HepG2 (cell line): ENCODE measurements at regions not wholly inside any gene's neighbourhood (a gene's known extent, or its start where the extent isn't known, plus 50 kb on each side); places are given as distances from the start of the nearest gene placed in this dataset.

Experiments used
- ATAC-seq: fragments of 200-7000 bp; cut with Tn5 transposase; 3 replicates; pipeline ENCODE4 v1.9.1; 2020; ENCODE audit warnings: mild to moderate bottlenecking, moderate library complexity
- BruUV-seq: library from RNA; stranded (reverse); fragments of 400-500 nt; replicated peaks from 2 replicates; lab custom pipeline; 2021; lab: Mats Ljungman, UMichigan
- CTCF ChIA-PET: fragments of 300-600 bp; formaldehyde crosslinking; extraction: SDS; loops from one replicate; lab custom pipeline; 2021; ENCODE audit warnings: low total read pairs, inconsistent platforms, low intra/inter-chr PET ratio; lab: Yijun Ruan, JAX
- POLR2A ChIA-PET: fragments of 350-600 bp; sonication (Branson Sonifier 250); formaldehyde crosslinking; loops from one replicate; lab custom pipeline; 2020; ENCODE audit warnings: antibody characterized with exemption, inconsistent platforms; lab: Yijun Ruan, JAX
- DNase-seq: peaks from one replicate; pipeline ENCODE4 v3.0.0-alpha.2; 2015; ENCODE audit warnings: low spot score
- FAIRE-seq: peaks from 3 replicates; lab custom pipeline; 2011; peaks lifted over from hg19 to GRCh38; lab: Jason Lieb, UNC
- H2AFZ ChIP-seq: one replicate; pipeline ENCODE4 v1.6.1; 2011; ENCODE audit warnings: low read length, inconsistent platforms
- H3K27ac ChIP-seq: fragments of 300-600 bp; 3 replicates; pipeline ENCODE4 v1.8.0; 2011; ENCODE audit warnings: mixed run types, mild to moderate bottlenecking, mixed read lengths, low read length, inconsistent platforms; ENCODE audit not compliant: insufficient read depth; ENCODE audit errors: extremely low read length
- H3K27me3 ChIP-seq, 2 experiments: fragments of 200-600 bp in 1 of 2; 2 replicates in 1 of 2; 3 replicates in 1 of 2; pipeline versions ENCODE4 v1.6.0 to v1.8.0; 2011; ENCODE audit warnings: low read length in 2 of 2, mild to moderate bottlenecking in 2 of 2, moderate library complexity in 2 of 2, inconsistent platforms in 1 of 2; ENCODE audit not compliant: insufficient read depth in 2 of 2, control insufficient read depth in 1 of 2
- H3K36me3 ChIP-seq, 2 experiments: fragments of 200-600 bp in 1 of 2; replicated peaks in 1 of 2; 2 replicates in 1 of 2; 3 replicates in 1 of 2; pipeline versions ENCODE4 v1.5.1 to v1.8.0; 2011; ENCODE audit warnings: low read length in 2 of 2, inconsistent platforms in 1 of 2; ENCODE audit not compliant: insufficient read depth in 2 of 2, control insufficient read depth in 1 of 2
- H3K4me1 ChIP-seq: 2 replicates; pipeline ENCODE4 v1.5.1; 2012; ENCODE audit warnings: low read length, inconsistent platforms; ENCODE audit not compliant: insufficient read depth
- H3K4me2 ChIP-seq: 2 replicates; pipeline ENCODE4 v1.6.0; 2011; ENCODE audit warnings: low read depth, low read length, inconsistent platforms
- H3K4me3 ChIP-seq, 3 experiments: fragments of 200-600 bp in 1 of 3; sonication (generic), shearing (Covaris generic) in 1 of 3; replicated peaks in 1 of 3; 2 replicates each; pipeline ENCODE4 v1.5.1; 2011 to 2016; ENCODE audit warnings: low read length in 3 of 3, inconsistent platforms in 2 of 3, low read depth in 2 of 3, mild to moderate bottlenecking in 2 of 3, control low read depth in 1 of 3, mixed read lengths in 1 of 3; ENCODE audit not compliant: insufficient read depth in 1 of 3
- H3K79me2 ChIP-seq: one replicate; pipeline ENCODE4 v1.6.1; 2011; ENCODE audit warnings: low read length, inconsistent platforms; ENCODE audit not compliant: insufficient read depth
- H3K9ac ChIP-seq: 2 replicates; pipeline ENCODE4 v1.6.0; 2011; ENCODE audit warnings: mild to moderate bottlenecking, low read depth, low read length, inconsistent platforms; ENCODE audit not compliant: insufficient read depth
- H3K9me3 ChIP-seq: 2 replicates; pipeline ENCODE4 v1.5.1; 2012; ENCODE audit warnings: mild to moderate bottlenecking, low read length
- H4K20me1 ChIP-seq: 2 replicates; pipeline ENCODE4 v1.6.0; 2011; ENCODE audit warnings: inconsistent platforms, mild to moderate bottlenecking, low read length, moderate library complexity; ENCODE audit not compliant: insufficient read depth
- EZH2 ChIP-seq: conservative IDR thresholded peaks from 2 replicates; pipeline ENCODE4 v1.6.1; 2012; ENCODE audit warnings: mild to moderate bottlenecking, low read depth, low read length, moderate library complexity
- MIXL1 ChIP-seq: IDR thresholded peaks from 2 replicates; pipeline ENCODE4 v1.6.1; 2016
- PAF1 ChIP-seq: IDR thresholded peaks from 2 replicates; pipeline ENCODE4 v1.6.1; 2016; ENCODE audit warnings: missing genetic modification reagents, missing compliant biosample characterization
- SMARCE1 ChIP-seq: fragments of 450-650 bp; IDR thresholded peaks from 2 replicates; pipeline ENCODE4 v1.6.1; 2017; ENCODE audit warnings: borderline replicate concordance
- SRSF4 ChIP-seq: fragments of 200-400 bp; formaldehyde crosslinking; IDR thresholded peaks from one replicate; pipeline ENCODE4 v1.6.1; 2018; ENCODE audit warnings: mild to moderate bottlenecking, low read depth, low read length, moderate library complexity; ENCODE audit not compliant: poor library complexity, severe bottlenecking
- TEAD2 ChIP-seq: sonication (generic); formaldehyde crosslinking; IDR thresholded peaks from 2 replicates; pipeline ENCODE4 v1.9.0; 2021; ENCODE audit warnings: missing genetic modification reagents
- ZNF180 ChIP-seq: sonication (generic); formaldehyde crosslinking; IDR thresholded peaks from 2 replicates; pipeline ENCODE4 v1.4.0; 2020; ENCODE audit warnings: low read depth, missing genetic modification reagents, borderline replicate concordance
- ZNF557 ChIP-seq: sonication (generic); formaldehyde crosslinking; IDR thresholded peaks from 2 replicates; pipeline ENCODE4 v1.4.0; 2020; ENCODE audit warnings: missing genetic modification reagents
- ZNF567 ChIP-seq: sonication (generic); formaldehyde crosslinking; IDR thresholded peaks from 2 replicates; pipeline ENCODE4 v1.8.1; 2023; ENCODE audit warnings: mild to moderate bottlenecking, missing genetic modification reagents, borderline replicate concordance
- ZNF619 ChIP-seq: sonication (generic); formaldehyde crosslinking; IDR thresholded peaks from 2 replicates; pipeline ENCODE4 v1.4.0; 2020; ENCODE audit warnings: mild to moderate bottlenecking, missing genetic modification reagents
- ZNF724P ChIP-seq: sonication (generic); formaldehyde crosslinking; IDR thresholded peaks from 2 replicates; pipeline ENCODE4 v1.8.0; 2022; ENCODE audit warnings: missing genetic modification reagents, borderline replicate concordance
- ZNF773 ChIP-seq: sonication (generic); formaldehyde crosslinking; IDR thresholded peaks from 2 replicates; pipeline ENCODE4 v1.4.0; 2020; ENCODE audit warnings: missing genetic modification reagents, borderline replicate concordance
- WGBS: methylation state at CpG from one replicate; pipeline ENCODE4 v1.1.6; 2017; ENCODE audit warnings: low lambda C conversion rate; 5-methylcytosine and 5-hydroxymethylcytosine counted together
- in situ Hi-C: cut with HindIII; loops from 2 replicates; pipeline ENCODE4 v1.10.0; 2017; ENCODE audit warnings: low pct_unique_long_range_greater_than_20kb; ENCODE audit not compliant: extremely low pct_ligation_motif_present
- intact Hi-C: fragments of 100-400 bp; cut with micrococcal nuclease; formaldehyde crosslinking; loops from one replicate; pipeline ENCODE4 v1.10.0; 2022; ENCODE audit not compliant: unreplicated experiment
- TF ChIP-seq, protein P1 (sequence below): IDR thresholded peaks from 2 replicates; pipeline ENCODE4 v1.6.1; 2016; ENCODE audit warnings: missing compliant biosample characterization, missing genetic modification reagents, borderline replicate concordance
- TF ChIP-seq, protein P2 (sequence below): sonication (generic); formaldehyde crosslinking; IDR thresholded peaks from 2 replicates; pipeline ENCODE4 v1.4.0; 2020; ENCODE audit warnings: mild to moderate bottlenecking, missing genetic modification reagents
- TF ChIP-seq, protein P3 (sequence below): sonication (generic); formaldehyde crosslinking; IDR thresholded peaks from 2 replicates; pipeline ENCODE4 v1.4.0; 2020; ENCODE audit warnings: missing genetic modification reagents, mild to moderate bottlenecking, borderline replicate concordance
- TF ChIP-seq, protein P4 (sequence below): sonication (generic); formaldehyde crosslinking; IDR thresholded peaks from 2 replicates; pipeline ENCODE4 v1.4.0; 2020; ENCODE audit warnings: missing genetic modification reagents

DNA sequence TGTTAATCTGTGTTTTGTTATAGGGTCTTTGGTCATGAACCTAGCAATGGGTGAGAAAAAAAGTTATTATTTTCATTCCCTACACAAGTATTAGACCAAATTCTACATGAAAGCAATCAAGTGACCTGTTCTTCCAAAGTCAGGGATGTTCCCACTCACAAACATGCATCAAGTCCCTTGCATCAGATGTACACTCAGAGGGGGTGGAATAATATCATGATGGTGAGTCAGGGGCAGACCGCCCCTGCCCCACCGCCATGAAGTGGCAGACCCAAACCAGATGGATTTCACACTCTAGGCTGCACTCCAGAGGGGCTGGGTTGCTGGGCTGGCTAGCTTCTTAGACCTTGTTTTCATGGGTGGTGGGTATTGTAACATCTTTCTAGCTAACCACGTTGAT, 91.4 kb downstream of the ACAA2 start:
- Histone ChIP-seq H3K4me1 (peaks cover 33% of the 10 kb centered on the region), H4K20me1 (no peaks in the 10 kb centered on the region), H3K4me3 (no peak overlapping the region), H3K36me3 (no peaks in the 10 kb centered on the region), H3K4me2 (no peak overlapping the region), H2AFZ (no peak overlapping the region), H3K9me3 (no peaks in the 10 kb centered on the region), H3K27me3 (0 out of 5 replicates have a peak, but pooled peaks cover 0 to 4% of the 10 kb centered on the region in 2 experiments), H3K79me2 (no peaks in the 10 kb centered on the region), H3K27ac (no peak overlapping the region), H3K9ac (no peak overlapping the region)
- ChIA-PET POLR2A (no interaction called here), CTCF (no interaction called here)
- FAIRE-seq (no peak), ATAC-seq (no peak), DNase-seq (no peak)
- in situ Hi-C loops, result loop anchor here (10.0 kb wide), 1 partner anchor 157 kb away; the partner anchor contains the start of gene LIPG
- intact Hi-C loops, result loop anchor here (10.0 kb wide), 1 partner anchor 87 kb away; no protein-coding TSS in a partner anchor
- BruUV-seq, result no TSS peak
- TF ChIP-seq, protein P1, sequence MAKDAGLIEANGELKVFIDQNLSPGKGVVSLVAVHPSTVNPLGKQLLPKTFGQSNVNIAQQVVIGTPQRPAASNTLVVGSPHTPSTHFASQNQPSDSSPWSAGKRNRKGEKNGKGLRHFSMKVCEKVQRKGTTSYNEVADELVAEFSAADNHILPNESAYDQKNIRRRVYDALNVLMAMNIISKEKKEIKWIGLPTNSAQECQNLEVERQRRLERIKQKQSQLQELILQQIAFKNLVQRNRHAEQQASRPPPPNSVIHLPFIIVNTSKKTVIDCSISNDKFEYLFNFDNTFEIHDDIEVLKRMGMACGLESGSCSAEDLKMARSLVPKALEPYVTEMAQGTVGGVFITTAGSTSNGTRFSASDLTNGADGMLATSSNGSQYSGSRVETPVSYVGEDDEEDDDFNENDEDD (CRISPR knock-in tag), result no peak
- TF ChIP-seq ZNF619 (no peak), ZNF557 (CRISPR knock-in tag) (no peak), TEAD2 (no peak), ZNF724P (no peak), ZNF773 (CRISPR knock-in tag) (no peak), ZNF567 (CRISPR knock-in tag) (no peak), PAF1 (CRISPR knock-in tag) (no peak), ZNF180 (CRISPR knock-in tag) (no peak), SRSF4 (no peak), SMARCE1 (no peak), MIXL1 (CRISPR knock-in tag) (no peak), EZH2 (no peak)
- TF ChIP-seq, protein P2, sequence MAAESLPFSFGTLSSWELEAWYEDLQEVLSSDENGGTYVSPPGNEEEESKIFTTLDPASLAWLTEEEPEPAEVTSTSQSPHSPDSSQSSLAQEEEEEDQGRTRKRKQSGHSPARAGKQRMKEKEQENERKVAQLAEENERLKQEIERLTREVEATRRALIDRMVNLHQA (CRISPR knock-in tag), result no peak
- TF ChIP-seq, protein P3, sequence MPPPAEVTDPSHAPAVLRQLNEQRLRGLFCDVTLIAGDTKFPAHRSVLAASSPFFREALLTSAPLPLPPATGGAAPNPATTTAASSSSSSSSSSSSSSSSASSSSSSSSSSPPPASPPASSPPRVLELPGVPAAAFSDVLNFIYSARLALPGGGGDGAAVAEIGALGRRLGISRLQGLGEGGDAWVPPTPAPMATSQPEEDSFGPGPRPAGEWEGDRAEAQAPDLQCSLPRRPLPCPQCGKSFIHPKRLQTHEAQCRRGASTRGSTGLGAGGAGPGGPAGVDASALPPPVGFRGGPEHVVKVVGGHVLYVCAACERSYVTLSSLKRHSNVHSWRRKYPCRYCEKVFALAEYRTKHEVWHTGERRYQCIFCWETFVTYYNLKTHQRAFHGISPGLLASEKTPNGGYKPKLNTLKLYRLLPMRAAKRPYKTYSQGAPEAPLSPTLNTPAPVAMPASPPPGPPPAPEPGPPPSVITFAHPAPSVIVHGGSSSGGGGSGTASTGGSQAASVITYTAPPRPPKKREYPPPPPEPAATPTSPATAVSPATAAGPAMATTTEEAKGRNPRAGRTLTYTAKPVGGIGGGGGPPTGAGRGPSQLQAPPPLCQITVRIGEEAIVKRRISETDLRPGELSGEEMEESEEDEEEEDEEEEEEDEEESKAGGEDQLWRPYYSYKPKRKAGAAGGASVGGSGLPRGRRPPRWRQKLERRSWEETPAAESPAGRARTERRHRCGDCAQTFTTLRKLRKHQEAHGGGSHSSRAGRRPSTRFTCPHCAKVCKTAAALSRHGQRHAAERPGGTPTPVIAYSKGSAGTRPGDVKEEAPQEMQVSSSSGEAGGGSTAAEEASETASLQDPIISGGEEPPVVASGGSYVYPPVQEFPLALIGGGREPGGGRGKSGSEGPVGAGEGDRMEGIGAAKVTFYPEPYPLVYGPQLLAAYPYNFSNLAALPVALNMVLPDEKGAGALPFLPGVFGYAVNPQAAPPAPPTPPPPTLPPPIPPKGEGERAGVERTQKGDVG, result no peak
- TF ChIP-seq, protein P4, sequence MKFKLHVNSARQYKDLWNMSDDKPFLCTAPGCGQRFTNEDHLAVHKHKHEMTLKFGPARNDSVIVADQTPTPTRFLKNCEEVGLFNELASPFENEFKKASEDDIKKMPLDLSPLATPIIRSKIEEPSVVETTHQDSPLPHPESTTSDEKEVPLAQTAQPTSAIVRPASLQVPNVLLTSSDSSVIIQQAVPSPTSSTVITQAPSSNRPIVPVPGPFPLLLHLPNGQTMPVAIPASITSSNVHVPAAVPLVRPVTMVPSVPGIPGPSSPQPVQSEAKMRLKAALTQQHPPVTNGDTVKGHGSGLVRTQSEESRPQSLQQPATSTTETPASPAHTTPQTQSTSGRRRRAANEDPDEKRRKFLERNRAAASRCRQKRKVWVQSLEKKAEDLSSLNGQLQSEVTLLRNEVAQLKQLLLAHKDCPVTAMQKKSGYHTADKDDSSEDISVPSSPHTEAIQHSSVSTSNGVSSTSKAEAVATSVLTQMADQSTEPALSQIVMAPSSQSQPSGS (CRISPR knock-in tag), result no peak
- 67% methylated on average over 3 of the region's 3 CpGs for WGBS
